IMR-90 (cell line): ENCODE measurements at regions not wholly inside any gene's neighbourhood (a gene's known extent, or its start where the extent isn't known, plus 50 kb on each side); places are given as distances from the start of the nearest gene placed in this dataset.

Experiments used
- ATAC-seq: fragments of 200-7000 bp; cut with Tn5 transposase; 2 replicates; pipeline ENCODE4 v1.9.1; 2020; ENCODE audit warnings: low read depth, mild to moderate bottlenecking, moderate library complexity
- BruUV-seq: library from RNA; stranded (reverse); fragments of 400-500 nt; replicated peaks from 2 replicates; lab custom pipeline; 2021; lab: Mats Ljungman, UMichigan
- CTCF ChIA-PET: fragments of 300-600 bp; formaldehyde crosslinking; extraction: SDS; loops from one replicate; lab custom pipeline; 2021; ENCODE audit warnings: antibody characterized with exemption; lab: Yijun Ruan, JAX
- POLR2A ChIA-PET: fragments of 300-600 bp; sonication (Branson Sonifier 250); formaldehyde crosslinking; loops from one replicate; lab custom pipeline; 2022; ENCODE audit warnings: antibody characterized with exemption; ENCODE audit not compliant: unreplicated experiment; lab: Charles Lee
- DNase-seq: peaks from one replicate; pipeline ENCODE4 v3.0.0; 2013
- H2AFZ ChIP-seq: replicated peaks from 2 replicates; pipeline ENCODE3; 2013; ENCODE audit warnings: low read length, mild to moderate bottlenecking; ENCODE audit not compliant: poor library complexity
- H2AK5ac ChIP-seq: 2 replicates; pipeline ENCODE4 v1.6.1; 2013; ENCODE audit warnings: low read depth, low read length, inconsistent platforms
- H2AK9ac ChIP-seq: replicated peaks from 2 replicates; pipeline ENCODE3; 2013; ENCODE audit warnings: mild to moderate bottlenecking, low read depth, low read length, moderate library complexity; ENCODE audit not compliant: poor library complexity
- H2BK120ac ChIP-seq: 2 replicates; pipeline ENCODE4 v1.6.1; 2013; ENCODE audit warnings: low read depth, low read length, inconsistent platforms
- H2BK15ac ChIP-seq: 3 replicates; pipeline ENCODE4 v1.6.1; 2013; ENCODE audit warnings: low read depth, low read length, inconsistent platforms
- H2BK20ac ChIP-seq: 2 replicates; pipeline ENCODE4 v1.6.1; 2013; ENCODE audit warnings: low read depth, mild to moderate bottlenecking, inconsistent platforms, low read length, moderate library complexity
- H2BK5ac ChIP-seq: 2 replicates; pipeline ENCODE4 v1.6.1; 2013; ENCODE audit warnings: mild to moderate bottlenecking, low read depth, low read length, inconsistent platforms; ENCODE audit not compliant: poor library complexity, severe bottlenecking
- H3K14ac ChIP-seq: replicated peaks from 2 replicates; pipeline ENCODE4 v1.6.1; 2013; ENCODE audit warnings: low read depth, low read length, inconsistent platforms
- H3K18ac ChIP-seq: 2 replicates; pipeline ENCODE4 v1.6.1; 2013; ENCODE audit warnings: low read depth, low read length, control low read depth
- H3K23ac ChIP-seq: 2 replicates; pipeline ENCODE4 v1.6.1; 2013; ENCODE audit warnings: low read depth, low read length, inconsistent platforms
- H3K27ac ChIP-seq: 2 replicates; pipeline ENCODE4 v1.5.1; 2013; ENCODE audit warnings: mild to moderate bottlenecking, control low read depth, low read length; ENCODE audit not compliant: insufficient read depth
- H3K27me3 ChIP-seq: 2 replicates; pipeline ENCODE4 v1.6.1; 2013; ENCODE audit warnings: low read length; ENCODE audit not compliant: control insufficient read depth, insufficient read depth
- H3K36me3 ChIP-seq: 2 replicates; pipeline ENCODE4 v1.6.1; 2013; ENCODE audit warnings: low read length, mixed read lengths; ENCODE audit not compliant: control insufficient read depth, insufficient read depth
- H3K4ac ChIP-seq: 2 replicates; pipeline ENCODE4 v1.6.1; 2013; ENCODE audit warnings: low read depth, low read length, inconsistent platforms
- H3K4me1 ChIP-seq: 2 replicates; pipeline ENCODE4 v1.6.1; 2013; ENCODE audit warnings: low read length, mixed read lengths; ENCODE audit not compliant: control insufficient read depth, insufficient read depth
- H3K4me2 ChIP-seq: 2 replicates; pipeline ENCODE4 v1.6.1; 2013; ENCODE audit warnings: low read depth, mild to moderate bottlenecking, control low read depth, low read length, moderate library complexity
- H3K4me3 ChIP-seq: 2 replicates; pipeline ENCODE4 v1.5.1; 2013; ENCODE audit warnings: low read depth, mild to moderate bottlenecking, control low read depth, low read length, moderate library complexity; ENCODE audit not compliant: insufficient read depth
- H3K56ac ChIP-seq: 2 replicates; pipeline ENCODE4 v1.6.1; 2013; ENCODE audit warnings: low read length, inconsistent platforms; ENCODE audit not compliant: insufficient read depth; ENCODE audit errors: extremely low read depth
- H3K79me1 ChIP-seq, 2 experiments: 2 replicates each; pipeline ENCODE4 v1.6.1; 2013; ENCODE audit warnings: low read length in 2 of 2, inconsistent platforms in 1 of 2, low read depth in 1 of 2
- H3K9ac ChIP-seq: 2 replicates; pipeline ENCODE4 v1.6.1; 2013; ENCODE audit warnings: low read depth, low read length, control low read depth
- H3K9me1 ChIP-seq: 2 replicates; pipeline ENCODE4 v1.6.1; 2013; ENCODE audit warnings: low read length, inconsistent platforms; ENCODE audit not compliant: insufficient read depth
- H3K9me3 ChIP-seq: 2 replicates; pipeline ENCODE4 v1.6.1; 2013; ENCODE audit warnings: low read length; ENCODE audit not compliant: control insufficient read depth, insufficient read depth
- H4K20me1 ChIP-seq: 2 replicates; pipeline ENCODE4 v1.6.1; 2013; ENCODE audit warnings: low read length, inconsistent platforms; ENCODE audit not compliant: insufficient read depth
- H4K5ac ChIP-seq: 2 replicates; pipeline ENCODE4 v1.6.1; 2013; ENCODE audit warnings: mild to moderate bottlenecking, low read depth, low read length, control low read depth
- H4K8ac ChIP-seq, 2 experiments: 2 replicates each; pipeline ENCODE4 v1.6.1; 2013; ENCODE audit warnings: low read depth in 2 of 2, low read length in 2 of 2, control low read depth in 1 of 2, inconsistent platforms in 1 of 2
- H4K91ac ChIP-seq: 2 replicates; pipeline ENCODE4 v1.6.1; 2013; ENCODE audit warnings: low read depth, low read length, inconsistent platforms; ENCODE audit not compliant: insufficient read depth
- MAZ ChIP-seq: IDR thresholded peaks from 2 replicates; pipeline ENCODE4 v1.6.1; 2012; ENCODE audit warnings: low read depth, mild to moderate bottlenecking, low read length, improper control_type of control experiment, moderate library complexity, borderline replicate concordance
- WGBS, 2 experiments: methylation state at CpG; one replicate each; pipeline versions ENCODE4 v1.1.5 to v1.1.7; 2013; ENCODE audit warnings: missing lambda C conversion rate in 2 of 2; ENCODE audit not compliant: insufficient read length in 1 of 2; ENCODE audit errors: extremely low coverage in 2 of 2; 5-methylcytosine and 5-hydroxymethylcytosine counted together
- dilution Hi-C: fragments of 300-500 bp; cut with HindIII; formaldehyde crosslinking; loops from one replicate; pipeline ENCODE4 v1.14.3; 2018; ENCODE audit warnings: low sequenced_read_pairs; ENCODE audit not compliant: unreplicated experiment
- in situ Hi-C: fragments of 300-500 bp; cut with MboI; formaldehyde crosslinking; loops from 3 replicates; pipeline ENCODE4 v1.14.3; 2019; ENCODE audit warnings: low sequenced_read_pairs, inconsistent platforms, mixed read lengths
- intact Hi-C: fragments of 100-400 bp; cut with micrococcal nuclease; formaldehyde crosslinking; loops from 2 replicates; pipeline ENCODE4 v1.10.0; 2022

DNA sequence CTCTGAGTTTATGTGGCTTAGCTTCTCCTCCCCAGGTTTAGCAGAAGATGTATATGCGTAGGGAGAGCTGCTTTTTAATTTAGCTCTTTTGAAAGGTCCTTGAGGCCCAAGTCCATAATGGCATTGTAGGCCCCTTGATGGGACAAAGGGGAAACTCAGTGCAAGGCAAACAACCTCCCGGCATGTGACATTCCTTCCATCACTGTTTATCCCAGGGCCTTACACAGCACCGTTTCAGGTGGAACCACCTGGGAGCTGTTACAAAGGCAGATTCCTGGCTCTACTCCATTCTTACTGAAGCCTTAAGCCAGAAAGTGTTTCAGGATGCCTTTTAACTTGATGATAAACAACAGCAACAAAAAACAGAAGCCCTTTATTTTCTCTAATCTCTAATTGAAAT lies 555.4 kb downstream of the SLC4A3 start:
- ATAC-seq = no peak
- in situ Hi-C loops (no loop called here), dilution Hi-C loops (no loop called here), intact Hi-C loops (no loop called here)
- Histone ChIP-seq H3K9me1 (no peaks in the 10 kb centered on the region), H3K9me3 (no peaks in the 10 kb centered on the region), H3K4me2 (no peak overlapping the region), H3K9ac (no peak overlapping the region), H3K14ac (no peak overlapping the region), H3K56ac (no peak overlapping the region), H2AK5ac (no peak overlapping the region), H4K91ac (no peak overlapping the region), H4K5ac (no peak overlapping the region), H2BK120ac (no peak overlapping the region), H4K20me1 (no peaks in the 10 kb centered on the region), H3K27me3 (no peaks in the 10 kb centered on the region), H3K4me1 (no peaks in the 10 kb centered on the region), H3K79me1 (no peaks in the 10 kb centered on the region), H3K18ac (no peak overlapping the region), H2BK20ac (no peak overlapping the region), H3K4me3 (no peak overlapping the region), H3K4ac (no peak overlapping the region), H2BK15ac (no peak overlapping the region), H2BK5ac (no peak overlapping the region), H3K27ac (no peak overlapping the region), H3K36me3 (no peaks in the 10 kb centered on the region), H4K8ac (no peak overlapping the region), H2AK9ac (no peak overlapping the region), H3K23ac (no peak overlapping the region), H2AFZ (no peak overlapping the region)
- no peak for DNase-seq
- TF ChIP-seq MAZ = no peak
- no TSS peak for BruUV-seq
- POLR2A ChIA-PET = no interaction called here
- CTCF ChIA-PET = no interaction called here
- WGBS, 2 experiments = no CpG with 5 or more reads among the region's 3 CpGs
